ENCODE measurements at regions not wholly inside any gene's neighbourhood (a gene's known extent, or its start where the extent isn't known, plus 50 kb on each side); places are given as distances from the start of the nearest gene placed in this dataset.

DNA sequence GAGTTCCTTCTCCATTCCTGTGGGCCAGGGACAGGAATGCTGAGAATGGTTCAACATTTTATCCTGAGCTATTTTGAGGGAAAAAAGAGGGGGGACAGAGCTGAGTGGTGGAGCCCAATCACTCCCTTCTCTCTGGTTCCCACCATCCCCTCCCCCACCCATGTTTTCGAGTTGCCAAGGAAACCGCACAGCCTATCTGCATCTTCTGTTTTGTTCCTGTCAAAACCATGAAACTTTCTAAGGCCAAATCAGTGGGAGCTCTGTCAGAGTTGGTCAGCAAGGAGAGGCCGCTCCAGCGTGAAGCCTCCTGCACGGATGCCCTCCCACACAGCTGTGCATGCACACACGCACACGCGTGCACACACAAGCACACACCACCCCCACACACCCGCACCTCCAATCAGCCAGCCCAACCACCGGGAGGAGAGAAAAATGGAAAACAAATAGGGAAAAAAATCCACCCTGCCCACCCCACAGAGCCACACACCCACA lies 54.5 kb upstream of the ATP2B4 start:
- TF ChIP-seq, protein P1, sequence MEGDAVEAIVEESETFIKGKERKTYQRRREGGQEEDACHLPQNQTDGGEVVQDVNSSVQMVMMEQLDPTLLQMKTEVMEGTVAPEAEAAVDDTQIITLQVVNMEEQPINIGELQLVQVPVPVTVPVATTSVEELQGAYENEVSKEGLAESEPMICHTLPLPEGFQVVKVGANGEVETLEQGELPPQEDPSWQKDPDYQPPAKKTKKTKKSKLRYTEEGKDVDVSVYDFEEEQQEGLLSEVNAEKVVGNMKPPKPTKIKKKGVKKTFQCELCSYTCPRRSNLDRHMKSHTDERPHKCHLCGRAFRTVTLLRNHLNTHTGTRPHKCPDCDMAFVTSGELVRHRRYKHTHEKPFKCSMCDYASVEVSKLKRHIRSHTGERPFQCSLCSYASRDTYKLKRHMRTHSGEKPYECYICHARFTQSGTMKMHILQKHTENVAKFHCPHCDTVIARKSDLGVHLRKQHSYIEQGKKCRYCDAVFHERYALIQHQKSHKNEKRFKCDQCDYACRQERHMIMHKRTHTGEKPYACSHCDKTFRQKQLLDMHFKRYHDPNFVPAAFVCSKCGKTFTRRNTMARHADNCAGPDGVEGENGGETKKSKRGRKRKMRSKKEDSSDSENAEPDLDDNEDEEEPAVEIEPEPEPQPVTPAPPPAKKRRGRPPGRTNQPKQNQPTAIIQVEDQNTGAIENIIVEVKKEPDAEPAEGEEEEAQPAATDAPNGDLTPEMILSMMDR (IDR thresholded peaks at IDR 0.05): no peak
- no peak for TF ChIP-seq POLR2A (IDR thresholded peaks at IDR 0.05)
